GM10266 (cell line): ENCODE measurements at regions not wholly inside any gene's neighbourhood (a gene's known extent, or its start where the extent isn't known, plus 50 kb on each side); places are given as distances from the start of the nearest gene placed in this dataset.

Experiments used
- DNase-seq: peaks from one replicate; pipeline ENCODE4 v3.0.0; 2012; ENCODE audit errors: extremely low spot score
- CTCF ChIP-seq: IDR thresholded peaks from 2 replicates; pipeline ENCODE4 v1.5.1; 2012; ENCODE audit warnings: mild to moderate bottlenecking, low read depth; ENCODE audit not compliant: control insufficient read depth, insufficient read depth; ENCODE audit errors: missing control alignments

- TF ChIP-seq CTCF = no peak
- DNase-seq = no peak
Measured at GRCh38 chr3:180829409-180830405, 82.8 kb upstream of the FXR1 start.

- no peak for DNase-seq
- TF ChIP-seq CTCF = no peak
Measured at GRCh38 chr3:180835501-180835900, 77.0 kb upstream of the FXR1 start.

- no peak for TF ChIP-seq CTCF
- no peak for DNase-seq
Measured at GRCh38 chr3:180836766-180837165, 75.7 kb upstream of the FXR1 start.

GRCh38 chr3:180854887-180855286 is 57.6 kb upstream of the FXR1 start:
- no peak for TF ChIP-seq CTCF
- no peak for DNase-seq

GRCh38 chr3:180855364-180855763 is 57.1 kb upstream of the FXR1 start:
- TF ChIP-seq CTCF = peak; percentile 37
- no peak for DNase-seq

- no peak for DNase-seq
- no peak for TF ChIP-seq CTCF
Measured at GRCh38 chr3:180855956-180856355, 56.5 kb upstream of the FXR1 start.

GRCh38 chr3:180860180-180860858 is 52.2 kb upstream of the FXR1 start:
- no peak for TF ChIP-seq CTCF
- no peak for DNase-seq
